Cardiac septum (tissue), 1 donor: ENCODE measurements at regions not wholly inside any gene's neighbourhood (a gene's known extent, or its start where the extent isn't known, plus 50 kb on each side); places are given as distances from the start of the nearest gene placed in this dataset.
"Not testable (repeated sequence)": the region's sequence is repeated elsewhere in the genome, so short reads cannot be mapped to it uniquely, and the experiment has no call there.

ENCODE experiments used
- DNase-seq: peaks from one replicate; pipeline ENCODE4 v3.0.0-alpha.2; 2020; ENCODE audit warnings: low spot score
- intact Hi-C: fragments of 100-400 bp; cut with DNase I; formaldehyde crosslinking; loops from one replicate; pipeline ENCODE4 v1.14.0; 2022
- donor health status: DM: no; HTN: no; CAD: no.

GRCh38 chr12:116687888-116688287 lies 50.0 kb downstream of the SPRING1 start:
- no peak for DNase-seq
- intact Hi-C loops = no loop called here

GRCh38 chr12:116684891-116685290 lies 53.0 kb downstream of the SPRING1 start:
- DNase-seq = no peak

DNA sequence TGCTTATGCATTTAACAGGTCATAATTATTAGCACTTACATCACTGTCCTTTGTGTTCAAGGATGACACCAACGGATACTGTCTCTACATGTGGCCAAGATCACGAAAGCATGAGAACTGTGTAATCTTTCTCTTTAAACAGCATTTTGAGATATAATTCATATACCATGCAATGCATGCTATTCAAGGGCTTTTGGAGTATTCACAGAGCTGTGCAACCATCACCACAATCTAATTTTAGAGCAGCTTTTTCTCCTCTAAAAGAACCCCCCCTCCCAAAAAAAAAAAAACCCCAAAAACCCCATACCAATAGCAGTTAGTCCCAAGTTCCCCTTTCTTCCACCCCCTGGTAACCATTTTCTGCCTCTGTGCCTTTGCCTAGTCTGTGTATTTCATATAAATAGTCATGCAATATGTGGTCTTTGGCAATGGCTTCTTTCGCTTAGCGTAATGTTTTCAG lies 60.6 kb downstream of the SPRING1 start:
- intact Hi-C loops = no loop called here
- no peak for DNase-seq

More at GRCh38 chr12:116684891-116685290, 53.0 kb downstream of the SPRING1 start:
- intact Hi-C loops = no loop called here

DNA sequence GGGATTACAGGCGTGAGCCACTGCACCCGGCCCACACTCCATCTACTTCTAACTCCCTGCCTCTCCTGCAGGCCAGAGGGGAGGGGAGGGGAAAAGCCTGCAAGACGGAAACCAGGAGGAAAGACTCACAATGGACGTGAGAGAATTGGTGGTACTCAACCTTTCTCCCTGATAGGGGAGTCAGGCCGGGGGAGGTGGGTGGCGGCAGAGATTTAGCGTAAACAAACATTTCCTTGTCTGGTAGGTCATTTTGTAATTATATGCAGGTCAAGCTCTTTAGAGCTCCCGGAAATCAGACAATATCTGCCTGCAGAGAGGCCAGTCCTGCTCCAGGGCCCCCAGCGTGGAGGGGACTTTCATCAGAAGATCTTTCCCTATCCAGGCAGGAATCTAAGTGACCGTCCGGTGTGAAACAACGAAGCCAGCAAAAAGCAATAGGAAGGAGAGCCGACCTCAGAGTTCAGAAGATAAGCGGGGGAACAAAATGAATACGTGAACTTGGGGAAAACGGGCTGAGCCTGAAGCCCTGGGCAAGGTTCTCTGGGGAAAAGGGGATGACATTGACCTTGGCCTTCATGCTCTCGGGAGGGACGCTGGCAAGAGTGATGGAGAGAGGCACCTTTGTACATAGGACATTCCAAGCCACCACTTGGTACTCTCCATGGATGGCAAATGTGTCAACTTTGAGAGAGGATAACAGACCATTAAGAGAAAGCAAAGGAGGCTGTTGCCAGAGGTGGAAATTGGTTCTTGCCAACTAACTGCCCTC lies 62.3 kb downstream of the SPRING1 start:
- DNase-seq = no peak
- intact Hi-C loops = no loop called here

- no peak for DNase-seq
- intact Hi-C loops = no loop called here
Measured at GRCh38 chr12:116674643-116675183, 63.2 kb downstream of the SPRING1 start.

DNA sequence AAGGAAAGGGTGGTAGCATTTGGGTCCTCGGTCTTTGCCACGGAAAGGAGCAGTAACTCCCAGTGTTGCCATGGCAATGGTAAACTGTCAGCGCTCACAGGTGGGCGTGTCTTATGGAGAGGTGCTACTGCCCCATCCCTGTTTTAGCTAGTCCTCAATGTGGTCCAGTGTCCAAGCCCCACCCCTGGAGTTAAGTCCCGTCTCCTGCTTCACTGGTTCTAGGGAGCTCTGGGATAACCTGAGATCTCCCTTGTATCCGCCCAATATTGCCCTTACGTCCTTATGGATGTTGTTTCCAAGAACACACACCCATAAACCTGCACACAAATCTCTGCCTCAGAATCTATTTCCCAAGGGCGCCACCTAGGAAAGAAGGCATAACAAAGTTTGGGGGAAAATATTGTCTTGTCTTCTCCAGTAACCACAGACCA lies 64.2 kb downstream of the SPRING1 start:
- intact Hi-C loops = no loop called here
- no peak for DNase-seq

GRCh38 chr12:116672842-116673516 lies 64.9 kb downstream of the SPRING1 start:
- DNase-seq = no peak

GRCh38 chr12:116672010-116672409 lies 65.9 kb downstream of the SPRING1 start:
- intact Hi-C loops = no loop called here
- no peak for DNase-seq

More at GRCh38 chr12:116672842-116673516, 64.9 kb downstream of the SPRING1 start:
- intact Hi-C loops = no loop called here

DNA sequence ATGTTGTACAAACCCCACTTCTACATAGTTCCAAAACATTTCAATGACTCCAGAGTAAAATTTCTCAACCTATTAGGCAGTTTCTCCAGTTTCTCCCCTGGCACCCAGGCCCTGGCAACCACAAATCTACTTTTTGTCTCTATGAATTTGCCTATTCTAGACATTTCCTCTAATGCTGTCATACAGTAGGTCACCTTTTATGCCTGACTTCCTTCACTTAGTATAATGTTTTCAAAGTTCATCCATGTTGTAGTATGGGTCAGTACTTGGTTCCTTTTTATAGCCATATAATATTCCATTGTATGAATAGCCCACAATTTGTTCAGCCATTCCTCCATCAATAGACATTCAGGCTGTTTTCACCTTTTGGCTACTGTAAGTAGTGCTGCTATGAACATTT lies 67.0 kb downstream of the SPRING1 start:
- no peak for DNase-seq
- intact Hi-C loops = no loop called here

- intact Hi-C loops = no loop called here
- no peak for DNase-seq
Measured at GRCh38 chr12:116667752-116668151, 70.1 kb downstream of the SPRING1 start.

DNA sequence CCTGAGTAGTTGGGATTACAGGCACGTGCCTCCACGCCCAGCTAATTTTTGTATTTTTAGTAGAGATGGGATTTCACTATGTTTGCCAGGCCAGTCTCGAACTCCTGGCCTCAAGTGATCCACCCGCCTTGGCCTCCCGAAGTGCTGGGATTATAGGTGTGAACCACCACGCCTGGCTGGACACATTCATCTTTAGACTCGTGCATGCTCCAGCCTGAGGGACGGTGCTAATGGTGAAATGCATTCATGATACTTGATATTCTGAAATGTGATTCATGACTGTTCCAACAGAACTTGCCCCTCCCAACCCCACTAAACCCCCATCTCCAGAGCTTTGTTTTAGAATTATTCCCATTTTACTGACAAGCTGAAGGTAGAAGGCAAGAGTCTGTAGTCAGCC lies 71.0 kb downstream of the SPRING1 start:
- DNase-seq, intact Hi-C loops: not testable (repeated sequence)

GRCh38 chr12:116666305-116666673 lies 71.6 kb downstream of the SPRING1 start:
- intact Hi-C loops = no loop called here
- no peak for DNase-seq

GRCh38 chr12:116665666-116666304 lies 72.1 kb downstream of the SPRING1 start:
- no peak for DNase-seq
- intact Hi-C loops = no loop called here

- intact Hi-C loops = no loop called here
Measured at GRCh38 chr12:116664085-116664484, 73.8 kb downstream of the SPRING1 start.

DNA sequence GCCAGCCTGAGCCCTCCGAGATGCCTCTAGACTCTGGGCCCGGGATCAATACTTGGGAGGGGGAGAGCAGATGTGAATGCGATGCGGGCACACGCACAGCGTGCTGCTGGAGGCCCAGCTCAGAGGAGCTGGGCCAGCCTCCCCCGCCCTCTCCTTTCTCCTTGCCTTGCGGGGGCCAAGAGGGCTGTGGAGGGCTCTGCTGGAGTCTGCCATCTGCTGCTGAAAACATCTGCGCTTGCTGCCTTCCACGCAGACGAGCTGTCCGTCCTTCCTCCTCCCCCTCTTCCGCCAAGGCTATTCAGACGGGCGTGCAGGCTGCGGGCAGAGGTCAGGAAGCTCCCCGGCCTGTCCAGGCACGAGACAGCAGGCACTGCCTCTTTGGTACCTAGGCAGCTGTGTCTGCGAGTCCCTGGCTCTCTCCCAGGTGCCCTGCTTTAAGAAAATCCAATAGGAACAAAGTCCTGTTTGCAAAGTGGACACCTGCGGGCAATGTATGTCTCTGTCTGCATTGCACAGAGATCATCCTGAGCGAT lies 75.2 kb downstream of the SPRING1 start:
- no peak for DNase-seq
- intact Hi-C loops = no loop called here

More at GRCh38 chr12:116664085-116664484, 73.8 kb downstream of the SPRING1 start:
- no peak for DNase-seq

DNA sequence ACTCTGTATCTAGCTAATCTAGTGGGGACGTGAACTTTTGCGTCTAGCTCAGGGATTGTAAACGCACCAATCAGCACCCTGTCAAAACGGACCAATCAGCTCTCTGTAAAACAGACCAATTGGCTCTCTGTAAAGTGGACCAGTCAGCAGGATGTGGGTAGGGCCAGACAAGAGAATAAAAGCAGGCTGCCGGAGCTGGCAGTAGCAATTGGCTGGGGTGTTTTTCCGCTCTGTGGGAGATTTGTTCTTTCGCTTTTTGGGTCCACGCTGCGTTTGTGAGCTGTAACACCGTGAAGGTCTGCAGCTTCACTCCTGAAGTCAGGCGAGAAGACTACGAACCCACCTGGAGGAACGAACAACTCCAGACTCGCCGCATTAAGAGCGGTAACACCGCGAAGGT lies 76.5 kb downstream of the SPRING1 start:
- intact Hi-C loops = no loop called here
- DNase-seq = no peak

- intact Hi-C loops, DNase-seq: not testable (repeated sequence)
Measured at GRCh38 chr12:116660740-116661139, 77.1 kb downstream of the SPRING1 start.

DNA sequence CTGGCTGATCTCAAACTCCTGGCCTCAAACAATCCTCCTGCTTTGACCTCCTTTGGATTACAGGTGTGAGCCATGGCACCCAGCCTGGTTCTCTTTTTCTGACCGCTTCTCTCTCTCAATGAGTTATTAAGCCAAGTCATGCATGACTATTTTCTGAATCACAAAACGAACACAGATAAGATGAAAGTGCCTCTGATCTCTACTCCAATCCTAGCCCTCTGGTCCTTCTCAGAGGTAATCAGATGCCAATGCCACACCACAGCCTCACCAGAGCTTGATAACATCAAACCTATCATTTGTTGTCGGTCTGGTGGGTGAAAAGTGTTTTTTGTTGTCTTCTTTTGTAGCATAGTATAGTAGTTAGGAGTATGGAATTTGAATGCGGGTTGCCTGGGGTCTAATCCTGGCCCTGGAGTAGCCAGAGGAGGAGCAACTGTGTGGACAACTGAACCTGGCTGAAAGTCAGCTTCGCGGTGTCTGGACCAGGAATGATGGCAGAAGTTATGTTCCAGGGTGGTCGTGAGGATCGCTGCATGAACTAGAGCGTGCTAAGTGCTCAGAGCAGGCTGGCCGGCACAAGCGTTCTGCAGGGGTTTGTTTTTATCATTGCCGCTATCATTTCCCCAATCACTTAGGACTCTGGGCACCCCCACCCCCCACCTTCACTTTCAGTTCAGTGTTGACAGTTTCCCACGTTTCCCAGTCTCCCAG lies 77.9 kb downstream of the SPRING1 start:
- intact Hi-C loops = no loop called here
- DNase-seq = no peak

DNA sequence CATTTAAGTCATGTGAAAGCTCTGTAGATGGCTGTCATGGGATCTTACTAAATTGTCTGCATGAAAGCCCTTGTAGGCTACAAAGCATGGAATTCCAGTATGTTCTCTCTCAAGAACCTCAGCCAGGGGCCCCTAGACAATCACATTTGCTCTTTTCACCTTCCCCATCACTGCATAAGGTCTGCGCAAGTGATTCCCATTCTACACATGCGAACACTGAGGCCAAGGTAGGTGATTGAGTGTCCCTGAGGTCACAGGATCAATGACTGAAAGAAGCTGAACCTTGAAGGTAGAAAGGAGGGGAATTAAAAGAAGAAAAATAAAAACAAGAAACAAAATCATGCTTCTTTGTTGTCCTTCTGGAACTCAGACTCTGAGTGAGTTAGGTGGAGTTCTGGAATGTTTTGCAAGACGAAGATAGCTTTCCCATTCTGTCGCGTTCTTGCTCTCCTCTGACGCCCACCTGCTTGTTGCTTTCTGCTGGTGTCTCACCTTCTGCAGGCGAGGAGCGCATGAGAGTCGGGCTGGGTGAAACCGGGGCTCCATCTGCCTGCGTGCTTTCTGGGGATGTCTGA lies 79.9 kb downstream of the SPRING1 start:
- no peak for DNase-seq
- intact Hi-C loops = no loop called here
